IMR-90 (cell line): ENCODE measurements at regions not wholly inside any gene's neighbourhood (a gene's known extent, or its start where the extent isn't known, plus 50 kb on each side); places are given as distances from the start of the nearest gene placed in this dataset.

Experiments used
- CEBPB ChIP-seq: IDR thresholded peaks from 2 replicates; pipeline ENCODE4 v1.6.1; 2012; ENCODE audit warnings: low read depth, low read length, improper control_type of control experiment
- CTCF ChIP-seq: conservative IDR thresholded peaks from 2 replicates; pipeline ENCODE4 v1.5.1; 2012; ENCODE audit warnings: mild to moderate bottlenecking, low read depth, low read length, improper control_type of control experiment
- MAZ ChIP-seq: IDR thresholded peaks from 2 replicates; pipeline ENCODE4 v1.6.1; 2012; ENCODE audit warnings: low read depth, mild to moderate bottlenecking, low read length, improper control_type of control experiment, moderate library complexity, borderline replicate concordance
- MXI1 ChIP-seq: IDR thresholded peaks from 2 replicates; pipeline ENCODE4 v1.6.1; 2012; ENCODE audit warnings: low read depth, mild to moderate bottlenecking, low read length, moderate library complexity, borderline replicate concordance
- POLR2A ChIP-seq: IDR thresholded peaks from 2 replicates; pipeline ENCODE4 v1.6.1; 2012; ENCODE audit warnings: mild to moderate bottlenecking, low read depth, low read length
- RAD21 ChIP-seq: IDR thresholded peaks from 2 replicates; pipeline ENCODE4 v1.6.1; 2012; ENCODE audit warnings: low read length, improper control_type of control experiment
- SMC3 ChIP-seq: fragments of 150-350 bp; IDR thresholded peaks from 2 replicates; pipeline ENCODE4 v1.6.1; 2016; ENCODE audit warnings: low read depth, mild to moderate bottlenecking, antibody characterized with exemption, low read length, moderate library complexity

DNA sequence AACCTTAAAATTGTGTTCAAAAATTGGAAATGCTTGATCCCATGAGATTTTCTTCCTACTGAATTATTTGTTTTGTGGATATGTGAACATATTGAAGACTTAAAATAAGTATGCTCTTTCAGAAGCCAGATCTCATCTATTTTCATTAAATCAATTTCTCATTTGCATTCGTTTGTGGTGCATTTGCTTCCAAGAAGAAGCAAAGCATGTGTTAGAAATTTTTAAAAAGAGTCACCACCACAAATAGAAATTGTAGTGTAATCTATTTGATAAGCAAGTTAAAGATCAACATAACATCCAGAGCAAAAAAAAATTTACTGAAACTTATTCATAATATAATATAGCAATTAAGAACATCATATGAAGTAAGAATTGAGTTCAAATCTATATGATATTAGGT lies 300.9 kb upstream of the SYT4 start:
- TF ChIP-seq CTCF: no peak
- no peak for TF ChIP-seq POLR2A
- TF ChIP-seq RAD21: no peak
- TF ChIP-seq CEBPB: no peak
- no peak for TF ChIP-seq SMC3
- no peak for TF ChIP-seq MAZ
- no peak for TF ChIP-seq MXI1
